ENCODE measurements at regions not wholly inside any gene's neighbourhood (a gene's known extent, or its start where the extent isn't known, plus 50 kb on each side); places are given as distances from the start of the nearest gene placed in this dataset.

GRCh38 chr12:115639648-115640012 is 637.9 kb downstream of the MED13L start (continued):
- no peak for TF ChIP-seq ASH2L (IDR thresholded peaks at IDR 0.05; ENCODE audit: low read length)
- TF ChIP-seq SIN3A (conservative IDR thresholded peaks at IDR 0.05 in 1 of 2, IDR thresholded peaks at IDR 0.05 in 1 of 2; ENCODE audit: low read depth in 1 of 2, low read length in 2 of 2): no peak

Measured in H1 (cell line).